SKM-1 treated with dmso at 0.1 percent for 144 hours (cell line): ENCODE measurements at regions not wholly inside any gene's neighbourhood (a gene's known extent, or its start where the extent isn't known, plus 50 kb on each side); places are given as distances from the start of the nearest gene placed in this dataset.
"Not testable (repeated sequence)": the region's sequence is repeated elsewhere in the genome, so short reads cannot be mapped to it uniquely, and the experiment has no call there.

Source experiments
- DNase-seq: peaks from one replicate; lab custom pipeline; 2025; ENCODE audit not compliant: unreplicated experiment; lab: John Stamatoyannopoulos, UW

- peak; percentile 57 for DNase-seq
Measured at GRCh38 chr3:159260049-159260662, 458.3 kb downstream of the MFSD1 start.

GRCh38 chr3:159261333-159261732, 459.5 kb downstream of the MFSD1 start:
- DNase-seq = not testable (repeated sequence)

GRCh38 chr3:159263750-159264553, 462.1 kb downstream of the MFSD1 start:
- peak; percentile 7 for DNase-seq

- no peak for DNase-seq
Measured at GRCh38 chr3:159265705-159266104, 463.9 kb downstream of the MFSD1 start.

GRCh38 chr3:159266779-159267178, 464.9 kb downstream of the MFSD1 start:
- DNase-seq = peak; percentile 3

GRCh38 chr3:159271799-159272512, 470.1 kb downstream of the MFSD1 start:
- DNase-seq = no peak

- no peak for DNase-seq
Measured at GRCh38 chr3:159273070-159273469, 471.2 kb downstream of the MFSD1 start.

- DNase-seq = no peak
Measured at GRCh38 chr3:159273608-159274007, 471.8 kb downstream of the MFSD1 start.

- DNase-seq = no peak
Measured at GRCh38 chr3:159275741-159276140, 473.9 kb downstream of the MFSD1 start.

- no peak for DNase-seq
Measured at GRCh38 chr3:159277814-159278213, 476.0 kb downstream of the MFSD1 start.

GRCh38 chr3:159280386-159281191, 478.7 kb downstream of the MFSD1 start:
- no peak for DNase-seq

- DNase-seq = no peak
Measured at GRCh38 chr3:159293493-159293892, 491.6 kb downstream of the MFSD1 start.

- no peak for DNase-seq
Measured at GRCh38 chr3:159301961-159302360, 500.1 kb downstream of the MFSD1 start.

GRCh38 chr3:159305017-159305416, 503.2 kb downstream of the MFSD1 start:
- DNase-seq = no peak

GRCh38 chr3:159316706-159317105, 514.9 kb downstream of the MFSD1 start:
- DNase-seq = not testable (repeated sequence)

- DNase-seq = no peak
Measured at GRCh38 chr3:159319156-159319555, 517.3 kb downstream of the MFSD1 start.

- DNase-seq = peak; percentile 19
Measured at GRCh38 chr3:159322322-159322939, 520.6 kb downstream of the MFSD1 start.

GRCh38 chr3:159323848-159324247, 522.0 kb downstream of the MFSD1 start:
- DNase-seq = no peak

GRCh38 chr3:159326998-159327397, 525.1 kb downstream of the MFSD1 start:
- DNase-seq = no peak

GRCh38 chr3:159332535-159333099, 530.8 kb downstream of the MFSD1 start:
- DNase-seq = no peak
